ENCODE measurements at regions not wholly inside any gene's neighbourhood (a gene's known extent, or its start where the extent isn't known, plus 50 kb on each side); places are given as distances from the start of the nearest gene placed in this dataset.

DNA sequence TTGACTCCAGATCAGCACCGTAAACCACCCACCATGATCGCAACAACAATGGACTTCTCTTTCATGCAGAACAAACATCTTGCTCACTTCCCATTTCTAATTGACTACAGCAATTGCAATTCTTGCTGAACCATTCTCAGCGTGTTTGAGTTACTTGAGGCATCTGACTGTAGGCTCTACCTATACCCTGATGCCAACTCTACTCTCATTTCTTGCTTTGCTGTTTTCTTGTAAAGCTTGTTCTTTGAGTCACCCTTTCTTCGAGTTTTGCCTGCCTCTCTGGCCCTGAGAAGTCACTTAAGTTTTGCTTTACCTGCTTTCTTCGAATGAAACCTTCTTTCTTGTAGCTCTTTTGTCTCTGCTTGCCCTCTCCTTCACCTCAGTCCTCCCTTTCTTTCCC lies 160.5 kb upstream of the RND3 start:
- no peak overlapping the region for H3K4me3 ChIP-seq (replicated peaks; ENCODE audit: insufficient read depth, low read length)
- DNase-seq (ENCODE audit: low read depth in 1 of 2, low spot score in 1 of 2), result no peak
- H3K27ac ChIP-seq (replicated peaks), result no peak overlapping the region
- no peaks in the 10 kb centered on the region for H3K27me3 ChIP-seq (ENCODE audit: insufficient read depth, poor library complexity, severe bottlenecking)
- TF ChIP-seq POLR2AphosphoS5 (IDR thresholded peaks at IDR 0.05; ENCODE audit: low read depth), result no peak
- no peak for TF ChIP-seq REST (IDR thresholded peaks at IDR 0.05; ENCODE audit: insufficient replicate concordance, low read depth)
- TF ChIP-seq GABPA (IDR thresholded peaks at IDR 0.05; ENCODE audit: low read depth), result no peak
- TF ChIP-seq, protein P1, sequence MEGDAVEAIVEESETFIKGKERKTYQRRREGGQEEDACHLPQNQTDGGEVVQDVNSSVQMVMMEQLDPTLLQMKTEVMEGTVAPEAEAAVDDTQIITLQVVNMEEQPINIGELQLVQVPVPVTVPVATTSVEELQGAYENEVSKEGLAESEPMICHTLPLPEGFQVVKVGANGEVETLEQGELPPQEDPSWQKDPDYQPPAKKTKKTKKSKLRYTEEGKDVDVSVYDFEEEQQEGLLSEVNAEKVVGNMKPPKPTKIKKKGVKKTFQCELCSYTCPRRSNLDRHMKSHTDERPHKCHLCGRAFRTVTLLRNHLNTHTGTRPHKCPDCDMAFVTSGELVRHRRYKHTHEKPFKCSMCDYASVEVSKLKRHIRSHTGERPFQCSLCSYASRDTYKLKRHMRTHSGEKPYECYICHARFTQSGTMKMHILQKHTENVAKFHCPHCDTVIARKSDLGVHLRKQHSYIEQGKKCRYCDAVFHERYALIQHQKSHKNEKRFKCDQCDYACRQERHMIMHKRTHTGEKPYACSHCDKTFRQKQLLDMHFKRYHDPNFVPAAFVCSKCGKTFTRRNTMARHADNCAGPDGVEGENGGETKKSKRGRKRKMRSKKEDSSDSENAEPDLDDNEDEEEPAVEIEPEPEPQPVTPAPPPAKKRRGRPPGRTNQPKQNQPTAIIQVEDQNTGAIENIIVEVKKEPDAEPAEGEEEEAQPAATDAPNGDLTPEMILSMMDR (IDR thresholded peaks at IDR 0.05; ENCODE audit: insufficient read depth, low read length), result no peak
- no peak for TF ChIP-seq SPI1 (IDR thresholded peaks at IDR 0.05; ENCODE audit: borderline replicate concordance, low read depth)

DNA sequence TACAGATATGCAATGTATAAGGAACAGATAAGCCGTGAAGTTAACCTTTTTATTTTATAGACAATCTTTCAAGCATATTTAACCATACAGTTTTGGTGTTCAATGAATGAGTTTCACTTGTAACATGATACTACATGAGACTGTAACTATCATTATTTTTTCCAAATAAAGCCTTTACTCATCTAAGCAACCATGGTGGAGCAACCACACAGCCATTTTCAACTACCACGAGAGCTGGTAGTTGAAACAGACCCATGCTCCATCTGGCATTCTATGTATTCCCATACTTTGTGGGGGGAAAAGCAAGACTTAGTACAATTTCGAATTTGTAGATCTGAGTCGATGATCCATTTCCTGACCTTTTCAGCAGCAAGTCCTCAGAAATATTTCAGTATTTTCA lies 159.3 kb upstream of the RND3 start:
- no peak overlapping the region for H3K4me3 ChIP-seq (replicated peaks; ENCODE audit: insufficient read depth, low read length)
- no peak for DNase-seq (ENCODE audit: low read depth in 1 of 2, low spot score in 1 of 2)
- no peak for TF ChIP-seq SPI1 (IDR thresholded peaks at IDR 0.05; ENCODE audit: borderline replicate concordance, low read depth)
- no peak for TF ChIP-seq REST (IDR thresholded peaks at IDR 0.05; ENCODE audit: insufficient replicate concordance, low read depth)
- no peaks in the 10 kb centered on the region for H3K27me3 ChIP-seq (ENCODE audit: insufficient read depth, poor library complexity, severe bottlenecking)
- no peak overlapping the region for H3K27ac ChIP-seq (replicated peaks)

GRCh38 chr2:150644298-150645067 lies 157.0 kb upstream of the RND3 start:
- DNase-seq (ENCODE audit: low read depth in 1 of 2, low spot score in 1 of 2), result no peak
- TF ChIP-seq POLR2AphosphoS5 (IDR thresholded peaks at IDR 0.05; ENCODE audit: low read depth) (no peak), REST (IDR thresholded peaks at IDR 0.05; ENCODE audit: insufficient replicate concordance, low read depth) (no peak), SPI1 (IDR thresholded peaks at IDR 0.05; ENCODE audit: borderline replicate concordance, low read depth) (no peak), GABPA (IDR thresholded peaks at IDR 0.05; ENCODE audit: low read depth) (no peak)
- TF ChIP-seq, protein P1 (IDR thresholded peaks at IDR 0.05; ENCODE audit: insufficient read depth, low read length), result no peak
- Histone ChIP-seq H3K27me3 (ENCODE audit: insufficient read depth, poor library complexity, severe bottlenecking) (no peaks in the 10 kb centered on the region), H3K27ac (replicated peaks) (no peak overlapping the region), H3K4me3 (replicated peaks; ENCODE audit: insufficient read depth, low read length) (no peak overlapping the region)
